GM21367 (cell line): ENCODE measurements at regions not wholly inside any gene's neighbourhood (a gene's known extent, or its start where the extent isn't known, plus 50 kb on each side); places are given as distances from the start of the nearest gene placed in this dataset.
A peak's percentile ranks its signal among the peaks of the same experiment; 100 is the strongest.

ENCODE experiments used
- ATAC-seq: cut with Tn5 transposase; IDR thresholded peaks from one replicate; pipeline ENCODE4 v1.9.1; 2021; ENCODE audit not compliant: unreplicated experiment

DNA sequence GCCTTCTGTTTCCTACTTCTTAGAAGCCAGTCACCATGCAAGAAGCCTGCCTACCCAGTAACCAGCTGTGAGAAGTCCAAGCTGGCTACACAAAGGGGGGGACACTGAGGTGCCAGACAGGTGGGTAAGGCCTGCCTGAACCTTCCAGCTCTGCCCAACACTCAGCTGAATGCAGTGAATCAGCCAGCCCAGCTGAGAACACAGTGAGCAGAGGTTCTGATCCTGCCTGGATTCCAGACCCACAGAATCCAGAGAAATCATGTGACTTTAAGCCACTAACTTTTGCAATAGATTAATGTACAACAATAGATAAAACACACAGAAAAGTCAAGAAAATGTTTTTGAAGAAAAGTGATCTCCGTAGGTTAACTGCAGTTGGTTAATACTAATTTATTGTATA lies 151.7 kb downstream of the EFNB2 start:
- no peak for ATAC-seq

GRCh38 chr13:106382534-106382933 lies 152.9 kb downstream of the EFNB2 start:
- ATAC-seq, result no peak

GRCh38 chr13:106381091-106381490 lies 154.4 kb downstream of the EFNB2 start:
- ATAC-seq, result no peak

GRCh38 chr13:106377931-106378662 lies 157.4 kb downstream of the EFNB2 start:
- ATAC-seq, result no peak

DNA sequence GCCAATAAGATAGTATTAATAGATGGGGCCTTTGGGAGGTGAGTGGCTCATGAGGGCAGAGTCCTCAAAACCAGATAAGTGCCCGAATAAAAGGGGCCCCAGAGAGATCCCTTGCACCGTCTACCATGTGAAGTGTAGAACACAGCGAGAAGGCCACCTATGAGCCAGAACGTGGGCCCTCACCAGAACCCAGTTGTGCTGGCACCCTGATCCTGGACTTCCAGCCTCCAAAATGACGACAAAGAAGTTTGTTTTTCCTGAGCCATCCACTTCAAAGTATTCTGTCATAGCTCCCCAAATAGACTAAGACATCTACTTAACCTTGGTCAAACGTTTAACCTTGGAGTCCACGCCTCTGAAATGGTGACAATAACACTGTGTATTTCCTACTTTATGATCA lies 158.1 kb downstream of the EFNB2 start:
- no peak for ATAC-seq

DNA sequence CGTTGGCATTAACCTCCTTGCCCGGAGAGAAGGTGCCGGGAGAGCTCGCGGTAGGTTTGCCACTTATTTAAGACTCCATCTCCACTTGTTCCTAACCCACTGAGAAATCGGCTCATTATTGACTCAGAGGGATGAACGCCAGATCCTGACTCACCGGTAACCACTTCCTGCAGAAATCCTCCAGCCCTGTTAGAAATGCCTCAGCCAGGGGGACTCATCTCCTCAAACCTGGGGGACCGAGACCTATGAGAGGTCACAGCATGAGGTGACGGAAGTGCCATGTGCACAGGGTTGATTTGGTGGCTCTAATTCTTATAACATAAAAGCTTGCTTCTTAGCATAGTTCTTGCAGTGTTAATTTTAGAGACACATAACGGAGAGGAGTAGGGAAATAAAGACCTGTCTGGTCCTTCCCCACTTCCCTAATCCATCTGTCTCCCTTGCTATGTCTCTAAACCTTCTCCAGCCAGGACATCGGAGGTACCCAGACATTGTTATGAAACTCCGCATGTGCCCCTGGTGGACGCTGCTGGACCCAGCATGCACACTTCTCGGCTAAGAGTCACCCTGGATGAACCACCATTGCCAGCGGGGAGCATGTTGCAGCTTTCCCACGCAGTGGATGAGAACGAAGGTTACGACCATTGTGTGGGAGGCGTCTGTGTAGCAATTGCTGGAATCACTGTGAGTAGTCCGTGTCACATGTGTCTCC lies 158.9 kb downstream of the EFNB2 start:
- no peak for ATAC-seq

- no peak for ATAC-seq
Observed at GRCh38 chr13:106375085-106375484, 160.4 kb downstream of the EFNB2 start.

DNA sequence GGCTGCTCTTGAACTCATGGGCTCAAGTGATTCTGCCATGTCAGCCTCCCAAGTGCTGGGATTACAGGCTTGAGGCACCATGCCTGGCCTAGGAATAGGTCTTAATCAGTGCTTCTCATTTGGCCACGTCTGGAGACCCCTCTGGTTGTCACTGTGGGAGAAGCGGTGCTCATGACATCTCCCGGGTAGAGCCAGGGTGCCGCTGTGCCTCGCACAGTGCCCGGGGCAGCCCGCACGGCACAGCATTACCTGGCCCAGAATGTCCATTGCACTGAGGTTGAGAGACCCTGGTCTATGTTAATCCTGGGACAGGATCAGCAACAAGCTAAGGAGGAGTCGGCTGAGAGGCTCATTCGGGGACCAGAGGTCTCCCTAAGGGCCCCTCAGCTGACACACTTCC lies 160.8 kb downstream of the EFNB2 start:
- ATAC-seq, result no peak

DNA sequence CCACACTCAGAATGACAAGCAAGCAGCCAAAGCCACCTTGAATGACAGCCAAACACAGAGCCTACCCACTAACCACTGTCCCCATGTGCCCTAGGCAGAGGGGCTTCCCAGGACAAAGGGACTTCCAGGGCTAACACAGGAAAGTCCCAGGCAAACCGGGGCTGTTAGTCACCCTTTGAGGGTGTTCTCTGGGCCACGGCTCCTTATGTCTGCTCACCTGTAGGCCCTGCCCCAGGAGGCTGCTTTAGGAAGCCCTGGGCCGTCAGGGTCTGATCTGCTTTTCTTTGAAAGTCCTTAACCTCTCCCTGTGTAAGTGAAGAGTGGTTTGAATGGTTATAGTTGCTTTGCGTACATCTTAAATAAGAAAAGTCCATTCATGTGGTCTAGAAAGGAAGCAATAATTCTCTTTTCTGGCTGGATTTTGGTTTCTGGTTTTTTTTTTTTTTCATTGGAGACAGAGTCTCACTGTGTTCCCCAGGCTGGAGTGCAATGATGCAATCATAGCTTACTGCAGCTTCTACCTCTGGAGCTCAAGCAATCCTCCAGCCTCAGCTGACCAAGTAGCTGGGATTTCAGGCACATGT lies 161.4 kb downstream of the EFNB2 start:
- ATAC-seq, result peak; percentile 51

GRCh38 chr13:106373304-106373988 lies 162.0 kb downstream of the EFNB2 start:
- ATAC-seq, result peak; percentile 61

DNA sequence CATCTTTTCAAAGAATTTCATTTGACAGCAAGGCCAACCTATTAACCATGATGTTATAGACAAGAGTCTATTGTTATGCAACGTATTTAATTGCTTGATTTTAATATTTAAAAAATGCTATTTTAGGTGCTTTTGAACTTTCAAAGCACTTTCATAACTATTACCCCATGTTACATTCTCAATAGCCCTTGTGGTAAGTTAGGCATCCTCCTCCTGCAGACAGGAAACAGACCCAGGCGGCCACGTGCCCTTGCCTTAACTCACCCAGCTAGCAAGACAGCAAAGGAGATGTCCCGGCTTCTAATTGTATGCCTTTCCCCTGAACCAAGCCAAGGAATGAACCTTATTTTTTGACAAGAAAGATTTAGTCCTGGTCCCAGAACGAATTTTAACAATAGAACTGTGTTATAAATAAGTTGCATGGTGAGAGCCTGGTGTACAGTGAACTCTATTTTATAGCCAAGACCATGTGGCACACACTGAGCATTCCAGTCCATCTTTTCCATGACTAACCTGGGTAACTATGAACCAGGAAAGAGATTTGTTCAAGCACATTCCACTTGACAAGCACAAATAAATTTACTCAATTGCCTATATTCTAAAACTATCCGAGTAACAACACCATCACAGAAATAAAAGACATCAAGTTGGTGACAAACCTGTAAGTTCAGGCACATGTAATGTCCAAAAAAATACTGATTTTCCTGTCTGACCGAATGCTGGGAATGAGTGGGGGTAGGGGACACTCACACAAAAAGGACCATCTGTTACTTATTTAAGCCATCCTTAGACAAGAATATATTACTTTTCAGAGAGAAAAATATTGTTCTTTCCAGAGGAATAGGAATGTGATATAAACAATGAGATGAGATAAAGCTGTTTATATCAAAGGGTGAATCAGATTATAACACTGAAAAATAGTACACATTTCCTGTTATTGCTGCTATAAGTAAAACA lies 163.0 kb downstream of the EFNB2 start:
- ATAC-seq, result peak; percentile 47

GRCh38 chr13:106371024-106371423 lies 164.4 kb downstream of the EFNB2 start:
- ATAC-seq, result no peak

- ATAC-seq, result no peak
Observed at GRCh38 chr13:106369858-106370257, 165.6 kb downstream of the EFNB2 start.

- no peak for ATAC-seq
Observed at GRCh38 chr13:106369091-106369490, 166.4 kb downstream of the EFNB2 start.

- no peak for ATAC-seq
Observed at GRCh38 chr13:106367361-106367971, 168.0 kb downstream of the EFNB2 start.

DNA sequence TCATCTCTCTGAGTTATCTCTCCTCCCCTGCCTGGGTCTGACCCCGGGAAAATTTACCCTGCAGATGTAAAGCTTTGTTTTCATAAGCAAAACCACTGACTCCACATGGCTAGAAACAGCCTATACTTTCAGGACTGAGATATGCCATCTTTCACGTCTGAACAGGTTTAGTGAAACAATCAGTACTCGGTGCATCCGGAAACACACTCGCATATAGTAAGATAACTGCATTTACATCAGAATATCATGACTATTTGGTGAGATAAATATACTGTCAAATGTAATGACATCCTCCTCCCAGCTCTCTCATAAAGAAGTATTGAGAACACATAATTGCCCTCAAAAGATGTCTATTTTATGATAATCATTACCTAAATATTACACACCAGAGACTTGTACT lies 172.8 kb downstream of the EFNB2 start:
- ATAC-seq, result no peak

GRCh38 chr13:106361621-106362020 lies 173.8 kb downstream of the EFNB2 start:
- no peak for ATAC-seq

DNA sequence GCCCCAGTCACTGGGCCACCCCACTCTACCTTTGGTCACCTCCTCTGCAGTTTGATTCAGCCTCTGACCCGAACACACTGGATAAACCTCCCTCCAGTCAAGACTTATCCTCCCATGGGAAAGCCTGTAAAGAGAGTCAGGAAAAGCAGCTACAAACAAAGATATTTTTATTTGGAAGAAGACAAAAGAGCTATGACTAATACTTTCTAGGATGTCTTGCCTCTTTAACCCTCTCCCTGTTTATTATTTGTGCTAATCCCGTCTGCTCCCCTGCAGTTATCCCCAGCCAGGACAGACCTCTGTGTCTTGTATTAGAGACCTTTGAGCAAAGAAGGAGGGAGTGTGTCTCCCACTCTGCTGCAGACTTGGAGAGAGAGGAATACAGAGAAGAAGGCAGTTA lies 178.3 kb downstream of the EFNB2 start:
- ATAC-seq, result no peak

- ATAC-seq, result no peak
Observed at GRCh38 chr13:106355866-106356265, 179.6 kb downstream of the EFNB2 start.

GRCh38 chr13:106354961-106355360 lies 180.5 kb downstream of the EFNB2 start:
- no peak for ATAC-seq
